AG04449 (cell line): ENCODE measurements at regions not wholly inside any gene's neighbourhood (a gene's known extent, or its start where the extent isn't known, plus 50 kb on each side); places are given as distances from the start of the nearest gene placed in this dataset.

ENCODE experiments used
- CTCF ChIA-PET: fragments of 350-600 bp; formaldehyde crosslinking; extraction: SDS; loops from one replicate; lab custom pipeline; 2021; ENCODE audit warnings: antibody characterized with exemption; lab: Yijun Ruan, JAX
- POLR2A ChIA-PET: fragments of 400-600, 350-600 bp; formaldehyde crosslinking; extraction: SDS; loops from one replicate; lab custom pipeline; 2020; ENCODE audit warnings: antibody characterized with exemption, inconsistent platforms; lab: Yijun Ruan, JAX
- DNase-seq: peaks from one replicate; pipeline ENCODE4 v3.0.0-alpha.2; 2010; ENCODE audit warnings: low read depth, low spot score
- H3K4me3 ChIP-seq: 2 replicates; pipeline ENCODE4 v1.5.1; 2011; ENCODE audit warnings: low read depth, mild to moderate bottlenecking, control low read depth, low read length
- CTCF ChIP-seq: IDR thresholded peaks from one replicate; pipeline ENCODE4 v1.5.1; 2011; ENCODE audit warnings: mild to moderate bottlenecking, moderate library complexity, low read length, control low read depth, inconsistent platforms; ENCODE audit not compliant: insufficient read depth; ENCODE audit errors: missing control alignments

GRCh38 chr15:98203872-98204660 lies 243.6 kb downstream of the ARRDC4 start:
- ChIA-PET CTCF (no interaction called here), POLR2A (no interaction called here)
- no peak overlapping the region for H3K4me3 ChIP-seq
- no peak for TF ChIP-seq CTCF
- no peak for DNase-seq

GRCh38 chr15:98207928-98208327 lies 247.4 kb downstream of the ARRDC4 start:
- CTCF ChIA-PET, result no interaction called here
- DNase-seq, result no peak
- TF ChIP-seq CTCF, result no peak
- no peak overlapping the region for H3K4me3 ChIP-seq
- POLR2A ChIA-PET, result no interaction called here

DNA sequence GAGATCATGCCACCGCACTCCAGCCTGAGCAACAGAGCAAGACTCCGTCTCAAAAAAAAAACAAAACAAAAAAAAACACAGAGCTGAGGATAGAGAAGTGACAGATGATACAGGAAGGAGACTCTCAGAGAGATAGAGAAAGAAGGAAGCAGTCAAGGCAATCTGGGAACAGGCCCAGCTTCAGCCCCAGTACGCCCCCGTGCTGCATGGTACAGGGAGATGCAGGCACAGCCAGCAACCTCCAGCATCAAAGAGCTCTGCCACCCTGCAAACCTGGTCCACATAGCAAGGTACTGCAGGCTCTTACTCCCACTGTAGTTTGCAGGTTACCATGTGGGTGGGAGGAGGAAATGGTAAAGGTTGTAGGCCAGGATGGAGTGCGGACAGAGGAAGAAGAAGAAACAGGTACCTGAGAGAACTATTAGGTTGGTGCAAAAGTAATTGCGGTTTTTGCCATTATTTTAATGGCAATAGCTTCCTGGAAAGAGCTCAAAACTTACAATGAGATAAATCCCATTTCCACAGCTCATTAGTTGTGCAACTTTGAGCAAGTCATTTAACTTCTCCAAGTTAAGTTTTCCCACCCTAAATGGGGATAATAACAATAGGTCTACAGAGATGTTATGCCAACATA lies 253.0 kb downstream of the ARRDC4 start:
- no peak for TF ChIP-seq CTCF
- POLR2A ChIA-PET, result no interaction called here
- CTCF ChIA-PET, result interaction anchor here (1.0 kb wide), 1 partner anchor 128 kb away, joined by 3 read pairs; no protein-coding TSS in a partner anchor
- DNase-seq, result no peak
- no peak overlapping the region for H3K4me3 ChIP-seq

GRCh38 chr15:98216166-98216565 lies 255.7 kb downstream of the ARRDC4 start:
- no peak for TF ChIP-seq CTCF
- H3K4me3 ChIP-seq, result no peak overlapping the region
- ChIA-PET POLR2A (no interaction called here), CTCF (no interaction called here)
- DNase-seq, result no peak

DNA sequence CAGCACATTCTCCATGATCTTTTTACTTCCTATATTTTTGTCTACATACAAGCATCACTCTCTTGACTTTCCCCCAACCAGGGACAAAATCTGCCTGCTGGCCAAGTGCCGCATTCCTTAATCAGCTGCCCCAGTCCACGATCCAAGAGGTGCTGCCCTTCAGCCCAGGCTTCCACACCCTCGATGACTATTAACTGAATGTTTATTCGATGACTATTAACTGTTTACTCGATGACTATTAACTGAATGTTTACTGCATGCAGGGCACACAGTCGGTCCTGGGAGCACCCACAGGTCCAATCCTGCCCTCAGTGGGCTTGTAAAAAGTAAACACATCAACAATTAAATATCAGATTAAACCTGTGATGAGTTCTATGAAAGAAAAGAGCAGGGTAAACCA lies 256.9 kb downstream of the ARRDC4 start:
- DNase-seq, result no peak
- no peak overlapping the region for H3K4me3 ChIP-seq
- CTCF ChIA-PET, result no interaction called here
- POLR2A ChIA-PET, result no interaction called here
- no peak for TF ChIP-seq CTCF

- CTCF ChIA-PET, result no interaction called here
- TF ChIP-seq CTCF, result no peak
- POLR2A ChIA-PET, result no interaction called here
- H3K4me3 ChIP-seq, result no peak overlapping the region
- no peak for DNase-seq
These were observed 260.6 kb downstream of the ARRDC4 start for GRCh38 chr15:98221144-98221543.
